GM21367 (cell line): ENCODE measurements at regions not wholly inside any gene's neighbourhood (a gene's known extent, or its start where the extent isn't known, plus 50 kb on each side); places are given as distances from the start of the nearest gene placed in this dataset.
A peak's percentile ranks its signal among the peaks of the same experiment; 100 is the strongest.

Experiments used
- ATAC-seq: cut with Tn5 transposase; IDR thresholded peaks from one replicate; pipeline ENCODE4 v1.9.1; 2021; ENCODE audit not compliant: unreplicated experiment

DNA sequence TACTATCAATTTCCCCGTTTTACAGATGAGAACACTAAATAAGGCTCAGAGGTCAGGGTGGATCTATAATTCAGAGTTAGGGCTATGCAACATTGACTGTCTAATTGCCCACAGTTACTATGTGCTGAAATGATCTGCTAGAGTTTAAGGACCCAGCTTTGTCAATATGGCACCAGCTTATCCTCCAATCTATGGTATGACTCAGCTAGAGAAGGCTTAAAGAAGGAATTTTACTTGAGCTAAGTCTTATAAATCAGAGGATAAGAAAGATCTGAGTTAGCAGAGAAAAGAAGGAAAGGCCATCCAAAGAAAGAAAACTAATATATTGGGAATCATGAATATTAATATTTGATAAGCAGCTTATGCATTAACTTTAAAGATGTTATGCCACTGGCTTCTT lies 78.1 kb downstream of the ASB9 start:
- ATAC-seq, result no peak

DNA sequence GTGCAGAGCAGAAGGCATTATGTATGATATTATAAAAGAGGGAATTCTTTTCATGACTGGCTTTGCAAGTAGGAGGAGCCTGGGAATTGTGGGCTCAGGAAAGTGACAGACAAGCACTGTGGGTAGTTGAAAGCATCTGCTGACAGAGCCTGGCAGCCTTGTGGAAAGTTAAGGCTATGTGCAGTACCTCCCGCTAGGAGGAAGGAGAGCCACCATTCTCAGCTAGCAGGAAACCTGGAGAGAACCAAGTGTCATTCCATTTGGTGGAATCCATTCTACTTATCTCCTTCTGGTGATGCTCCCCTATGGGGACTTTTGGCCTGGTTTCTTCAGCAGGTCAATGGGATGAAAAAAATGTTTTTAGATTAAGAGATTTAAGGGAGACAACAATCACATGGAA lies 81.8 kb downstream of the ASB9 start:
- no peak for ATAC-seq

- ATAC-seq, result no peak
These were observed 92.6 kb downstream of the ASB9 start for GRCh38 chrX:15177316-15177715.

GRCh38 chrX:15173411-15173810 lies 96.5 kb downstream of the ASB9 start:
- ATAC-seq, result no peak

DNA sequence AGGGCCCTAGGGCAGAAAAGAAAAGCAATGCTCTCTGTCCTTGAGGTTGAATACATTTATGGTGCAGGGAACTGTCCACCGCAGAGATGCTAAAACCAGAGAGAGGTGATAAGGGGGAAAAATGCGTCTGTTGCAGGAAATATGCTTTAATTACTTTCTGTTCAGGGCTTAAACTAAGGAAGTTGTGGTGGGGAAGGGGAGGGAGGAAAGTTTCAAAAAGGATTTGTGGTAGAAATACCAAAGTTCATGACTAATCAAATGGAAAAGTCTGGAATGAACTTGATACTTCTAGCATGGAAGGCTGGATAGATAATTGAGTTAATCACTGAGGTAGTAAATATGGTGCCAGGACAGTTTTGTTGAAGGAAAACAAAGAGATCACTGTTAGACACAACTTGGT lies 99.0 kb downstream of the ASB9 start:
- no peak for ATAC-seq

GRCh38 chrX:15167826-15168225 lies 102.1 kb downstream of the ASB9 start:
- ATAC-seq, result no peak

GRCh38 chrX:15165832-15166231 lies 104.1 kb downstream of the ASB9 start:
- ATAC-seq, result no peak

DNA sequence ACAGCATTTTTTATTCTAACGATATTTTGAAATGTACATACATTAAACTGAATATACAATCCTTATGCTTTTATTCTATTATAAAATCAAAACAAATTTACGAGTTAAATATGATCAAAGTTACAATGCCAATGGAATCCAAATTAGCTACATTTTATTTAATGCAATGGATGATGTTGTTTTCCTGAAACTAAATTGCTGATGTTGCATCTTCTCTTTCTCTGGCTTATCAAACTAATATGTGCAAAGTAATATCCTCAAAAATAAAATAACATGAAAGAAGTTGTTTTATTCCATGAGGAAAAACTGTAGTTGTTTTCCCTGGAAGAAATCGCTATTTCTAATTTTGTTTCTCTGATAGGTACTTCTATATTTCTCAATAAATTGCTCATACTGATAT lies 106.8 kb downstream of the ASB9 start:
- no peak for ATAC-seq

GRCh38 chrX:15160558-15161095 lies 109.3 kb downstream of the ASB9 start:
- no peak for ATAC-seq

GRCh38 chrX:15158736-15159406 lies 111.0 kb downstream of the ASB9 start:
- ATAC-seq, result peak; percentile 62

DNA sequence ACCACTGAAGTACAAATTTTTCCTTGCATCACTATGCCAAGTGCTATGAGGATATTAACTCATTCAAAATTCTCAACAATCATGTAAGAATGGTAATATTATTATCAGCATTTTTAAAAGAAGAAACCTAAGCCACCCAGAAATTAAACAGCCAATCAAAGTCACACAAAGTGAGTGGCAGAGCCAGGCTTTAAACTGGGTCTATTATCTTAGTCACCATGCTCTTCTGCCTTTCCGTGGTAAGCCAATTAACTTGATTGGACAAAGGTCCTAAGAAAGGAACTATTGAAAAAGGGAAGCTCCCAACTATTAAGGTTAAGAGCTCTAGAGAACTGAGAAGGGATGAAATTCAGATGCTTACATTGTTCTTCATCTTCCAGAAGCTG lies 111.5 kb downstream of the ASB9 start:
- no peak for ATAC-seq

GRCh38 chrX:15157624-15158023 lies 112.3 kb downstream of the ASB9 start:
- no peak for ATAC-seq

DNA sequence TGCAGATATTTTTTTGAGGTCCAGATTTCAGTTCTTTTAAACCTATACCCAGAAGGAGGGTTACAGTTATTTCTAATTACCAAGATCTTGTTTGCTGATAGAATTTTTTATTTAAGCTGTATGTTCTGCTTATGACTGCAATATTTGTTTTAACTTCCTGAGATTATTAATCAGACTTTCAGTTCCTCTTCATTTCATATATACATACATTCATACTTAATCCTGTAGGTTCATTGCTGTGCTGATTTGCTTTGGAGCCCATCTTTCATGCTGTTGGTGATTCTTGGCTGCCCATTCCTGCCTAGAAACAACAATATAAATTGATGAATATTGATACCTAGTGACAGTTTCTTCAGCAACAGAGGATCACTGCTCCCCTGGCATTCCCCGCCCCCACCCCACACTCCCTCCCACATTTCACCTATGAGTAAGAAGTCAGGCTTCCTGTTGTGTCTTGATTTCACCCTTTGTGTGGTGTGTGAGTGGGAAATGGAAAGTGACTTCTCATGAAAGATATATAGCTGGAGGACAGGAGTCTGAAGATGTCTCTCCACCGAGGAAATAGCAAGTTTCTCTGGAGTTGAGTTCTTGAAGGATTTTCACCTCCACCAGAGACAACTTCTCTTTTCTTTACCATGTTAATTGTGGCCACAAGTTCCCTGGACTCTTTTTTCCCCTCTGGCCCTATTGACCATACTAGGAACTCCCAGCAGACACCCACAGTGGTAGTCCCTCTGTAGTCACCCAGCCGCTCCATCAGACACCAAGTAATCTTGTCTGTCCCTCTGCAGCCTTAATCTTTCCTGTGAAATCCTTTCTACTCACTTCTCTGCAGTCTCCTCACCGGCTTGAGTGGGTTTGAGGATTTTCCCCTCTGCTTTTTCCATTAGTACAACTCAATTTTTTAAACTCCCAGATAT lies 118.4 kb downstream of the ASB9 start:
- peak; percentile 74 for ATAC-seq

DNA sequence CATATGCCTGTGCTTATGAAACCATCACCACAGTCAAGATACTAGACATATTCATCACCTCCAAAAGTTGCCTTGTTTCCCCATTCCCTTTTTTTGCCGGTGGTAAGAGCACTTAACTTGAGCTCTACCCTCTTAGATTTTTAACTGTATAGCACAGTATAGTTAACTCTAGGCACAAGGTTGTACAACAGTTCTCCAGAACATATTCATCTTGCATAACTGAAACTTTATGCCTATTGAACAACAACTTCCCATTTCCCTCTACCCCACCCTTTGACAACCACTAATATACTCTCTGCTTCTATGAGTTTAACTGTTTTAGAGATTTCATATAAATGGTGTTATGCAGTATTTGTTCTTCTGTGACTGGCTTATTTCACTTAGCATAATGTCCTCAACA lies 119.3 kb downstream of the ASB9 start:
- no peak for ATAC-seq

GRCh38 chrX:15146515-15146914 lies 123.4 kb downstream of the ASB9 start:
- ATAC-seq, result no peak

DNA sequence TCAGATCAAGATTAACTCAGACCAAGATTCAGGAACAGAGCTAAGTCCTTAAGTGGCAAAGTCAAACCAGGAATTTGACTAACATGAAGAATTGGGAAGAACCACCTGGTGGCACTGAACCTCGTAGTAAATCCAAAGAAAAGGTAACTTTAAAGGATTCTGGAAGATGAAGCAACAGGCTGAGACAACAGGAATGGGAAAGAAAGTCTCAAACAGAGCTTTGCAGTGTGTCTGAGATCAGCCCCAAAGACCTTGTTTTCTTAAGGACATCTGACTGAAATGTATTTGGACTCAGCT lies 126.1 kb downstream of the ASB9 start:
- no peak for ATAC-seq

DNA sequence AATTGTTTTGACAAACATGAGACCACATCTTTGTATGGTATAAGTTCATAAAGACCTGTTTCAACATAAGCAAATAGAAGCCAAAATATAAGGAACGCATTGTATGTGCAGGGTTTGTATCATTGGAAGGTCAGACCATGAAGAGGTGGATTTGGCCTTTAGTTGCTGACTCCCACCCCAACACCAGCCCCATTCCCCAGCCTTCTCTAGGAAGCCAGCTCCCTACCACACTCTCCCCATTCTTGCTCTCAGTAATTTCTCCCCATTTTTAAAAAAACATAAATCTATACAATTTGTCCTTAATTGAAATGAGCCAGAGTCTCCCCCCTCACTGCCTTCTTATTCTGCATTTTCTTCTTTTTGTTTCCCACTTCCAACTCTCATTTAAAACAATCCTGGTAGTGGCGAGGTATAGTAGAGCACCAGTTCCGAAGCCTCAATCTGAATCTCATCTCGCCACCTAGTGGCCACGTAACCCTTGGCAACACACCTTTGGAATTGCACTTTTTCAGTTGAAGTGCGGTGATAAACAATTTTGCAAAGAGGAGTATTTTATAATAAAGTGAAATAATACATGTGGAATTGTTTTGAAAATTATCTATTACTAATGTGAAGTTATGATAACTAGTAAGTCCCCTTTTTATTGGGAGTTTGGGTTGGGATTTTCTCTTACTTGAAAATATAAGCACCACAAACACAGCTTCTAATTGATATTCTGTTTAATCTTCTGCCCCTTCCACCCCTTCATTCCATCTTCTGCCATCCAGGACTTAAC lies 126.6 kb downstream of the ASB9 start:
- ATAC-seq, result no peak

DNA sequence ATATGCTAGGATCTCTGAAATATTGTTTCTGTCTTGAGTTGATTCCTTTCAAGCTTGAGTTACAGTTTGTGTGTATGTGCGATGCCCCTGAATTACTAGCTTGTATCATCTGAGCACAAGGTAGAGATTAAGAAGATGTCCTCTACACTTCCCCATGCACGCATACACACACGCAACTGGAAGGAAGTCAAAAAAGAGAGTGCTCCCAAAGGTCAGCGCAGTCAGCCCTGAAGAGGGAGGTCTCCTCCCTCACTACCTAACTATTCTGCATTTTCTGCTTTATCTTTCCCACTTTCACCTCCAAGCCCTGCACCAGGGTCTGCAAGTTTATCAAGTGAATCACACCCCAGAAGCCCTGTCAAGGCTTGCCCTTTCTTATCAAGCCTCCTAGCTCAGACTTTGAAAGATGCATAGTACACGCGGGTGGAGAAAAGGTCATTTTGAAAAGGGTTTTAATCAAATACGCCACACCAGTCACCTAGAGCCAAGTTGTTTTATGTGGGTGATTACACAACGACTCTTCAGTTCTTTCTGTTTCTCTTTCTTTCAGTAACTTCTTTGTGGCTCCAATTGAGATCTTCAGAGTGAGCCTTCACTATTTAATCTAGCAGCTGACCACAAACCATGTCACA lies 127.7 kb downstream of the ASB9 start:
- no peak for ATAC-seq

GRCh38 chrX:15136795-15137194 lies 133.1 kb downstream of the ASB9 start:
- ATAC-seq, result no peak

GRCh38 chrX:15129412-15129811 lies 140.5 kb downstream of the ASB9 start:
- no peak for ATAC-seq

DNA sequence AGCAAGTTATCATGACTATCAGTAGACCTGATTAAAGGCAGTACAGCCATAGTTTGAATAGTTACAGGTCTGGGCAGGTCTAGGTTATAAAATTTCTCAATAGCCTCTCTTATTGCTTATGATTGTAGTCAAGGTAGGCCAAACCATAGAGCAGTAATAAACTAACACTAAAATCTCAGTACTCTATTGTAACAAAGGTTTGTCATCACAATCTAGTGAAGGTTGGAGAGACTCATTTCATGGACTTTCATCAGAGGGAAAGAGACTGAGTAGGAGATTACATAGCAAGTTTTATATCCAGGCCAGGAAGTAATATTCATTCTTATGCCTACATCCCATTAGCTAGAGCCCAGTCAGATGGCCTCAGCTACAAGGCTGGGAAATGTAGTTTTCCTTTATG lies 141.0 kb downstream of the ASB9 start:
- ATAC-seq, result no peak
